ENCODE measurements at regions not wholly inside any gene's neighbourhood (a gene's known extent, or its start where the extent isn't known, plus 50 kb on each side); places are given as distances from the start of the nearest gene placed in this dataset.

- no peak for DNase-seq
Measured at GRCh38 chr17:6323626-6324356, 111.1 kb downstream of the AIPL1 start.

- no peak for DNase-seq
Measured at GRCh38 chr17:6322316-6322715, 112.6 kb downstream of the AIPL1 start.

- no peak for DNase-seq
Measured at GRCh38 chr17:6314311-6314710, 120.6 kb downstream of the AIPL1 start.

- no peak for DNase-seq
Measured at GRCh38 chr17:6313835-6314234, 121.1 kb downstream of the AIPL1 start.

GRCh38 chr17:6306820-6307219 lies 128.1 kb downstream of the AIPL1 start:
- DNase-seq = no peak

- DNase-seq = no peak
Measured at GRCh38 chr17:6305613-6306360, 129.1 kb downstream of the AIPL1 start.

- no peak for DNase-seq
Measured at GRCh38 chr17:6304894-6305612, 129.9 kb downstream of the AIPL1 start.

GRCh38 chr17:6303664-6304063 lies 131.3 kb downstream of the AIPL1 start:
- DNase-seq = peak; percentile 25

GRCh38 chr17:6299275-6299674 lies 135.6 kb downstream of the AIPL1 start:
- no peak for DNase-seq

- DNase-seq = no peak
Measured at GRCh38 chr17:6297960-6298359, 137.0 kb downstream of the AIPL1 start.

GRCh38 chr17:6297119-6297518 lies 137.8 kb downstream of the AIPL1 start:
- DNase-seq = no peak

- no peak for DNase-seq
Measured at GRCh38 chr17:6290488-6291196, 144.3 kb downstream of the AIPL1 start.

GRCh38 chr17:6286233-6286632 lies 148.7 kb downstream of the AIPL1 start:
- DNase-seq = no peak

GRCh38 chr17:6285486-6285885 lies 149.4 kb downstream of the AIPL1 start:
- no peak for DNase-seq

- peak; percentile 13 for DNase-seq
Measured at GRCh38 chr17:6279659-6280058, 155.3 kb downstream of the AIPL1 start.

GRCh38 chr17:6278376-6278775 lies 156.5 kb downstream of the AIPL1 start:
- DNase-seq = no peak

GRCh38 chr17:6276711-6277110 lies 158.2 kb downstream of the AIPL1 start:
- DNase-seq = no peak

- DNase-seq = no peak
Measured at GRCh38 chr17:6274310-6274709, 160.6 kb downstream of the AIPL1 start.

- peak; percentile 39 for DNase-seq
Measured at GRCh38 chr17:6269478-6269877, 165.4 kb downstream of the AIPL1 start.

- DNase-seq = no peak
Measured at GRCh38 chr17:6261466-6261865, 173.5 kb downstream of the AIPL1 start.

GRCh38 chr17:6259899-6260298 lies 175.0 kb downstream of the AIPL1 start:
- DNase-seq = no peak

- no peak for DNase-seq
Measured at GRCh38 chr17:6257336-6257735, 177.6 kb downstream of the AIPL1 start.

GRCh38 chr17:6255322-6255721 lies 179.6 kb downstream of the AIPL1 start:
- no peak for DNase-seq
